ENCODE measurements at regions not wholly inside any gene's neighbourhood (a gene's known extent, or its start where the extent isn't known, plus 50 kb on each side); places are given as distances from the start of the nearest gene placed in this dataset.

DNA sequence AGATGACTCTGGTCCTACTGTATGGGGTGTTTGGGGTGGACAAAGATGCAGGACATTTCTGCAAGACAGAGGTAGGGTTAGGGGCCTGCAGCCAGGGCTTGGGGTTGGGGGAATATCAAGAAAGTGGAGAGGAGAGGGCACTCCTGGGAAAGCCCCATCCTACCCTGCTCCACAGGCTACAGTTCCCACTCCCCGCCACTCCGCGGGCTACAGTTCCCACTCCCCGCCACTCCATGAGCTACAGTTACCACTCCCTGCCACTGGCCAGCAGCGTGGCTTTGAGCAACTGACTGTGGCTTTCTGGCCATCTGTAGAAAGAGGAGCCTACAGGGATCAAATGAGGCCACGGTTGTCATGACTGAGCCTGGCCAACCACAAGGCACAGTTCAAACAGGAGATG, 93.8 kb upstream of the GRIK3 start:
- H3K9me3 ChIP-seq (ENCODE audit: severe bottlenecking) = no peaks in the 10 kb centered on the region
- DNase-seq = no peak
- no peak overlapping the region for H3K27ac ChIP-seq
- H3K4me3 ChIP-seq (ENCODE audit: low read depth, low read length) = no peak overlapping the region
- H3K36me3 ChIP-seq = no peaks in the 10 kb centered on the region
- TF ChIP-seq CTCF (IDR thresholded peaks at IDR 0.05; ENCODE audit: low read depth, low read length) = no peak
- H3K27me3 ChIP-seq (ENCODE audit: insufficient read depth, low read depth, severe bottlenecking) = no peaks in the 10 kb centered on the region

- no peak for DNase-seq
- no peaks in the 10 kb centered on the region for H3K9me3 ChIP-seq (ENCODE audit: severe bottlenecking)
- no peak overlapping the region for H3K27ac ChIP-seq
- no peak overlapping the region for H3K4me3 ChIP-seq (ENCODE audit: low read depth, low read length)
- no peaks in the 10 kb centered on the region for H3K27me3 ChIP-seq (ENCODE audit: insufficient read depth, low read depth, severe bottlenecking)
- TF ChIP-seq CTCF (IDR thresholded peaks at IDR 0.05; ENCODE audit: low read depth, low read length) = no peak
- no peaks in the 10 kb centered on the region for H3K36me3 ChIP-seq
These were observed 96.1 kb upstream of the GRIK3 start for GRCh38 chr1:37130221-37130948.

DNA sequence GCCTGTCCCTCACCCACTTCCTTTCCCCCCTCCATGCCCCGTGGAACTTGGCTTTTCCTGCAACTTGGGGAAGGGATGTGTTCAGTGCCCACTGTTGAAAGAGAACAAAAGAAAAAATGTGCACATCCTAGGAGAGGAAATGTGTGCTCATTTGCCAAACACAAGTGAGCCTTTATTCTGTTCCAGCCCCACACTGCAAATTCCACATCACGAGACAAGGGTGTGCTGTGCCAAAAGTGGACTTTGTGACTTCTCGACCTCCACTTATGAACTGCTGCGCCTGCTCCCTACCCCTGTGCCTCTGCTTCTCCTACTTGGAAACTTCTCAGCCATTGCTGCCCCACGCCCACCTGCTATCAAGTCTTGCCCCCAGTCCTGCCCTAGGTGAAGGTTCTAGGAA, 97.0 kb upstream of the GRIK3 start:
- TF ChIP-seq CTCF (IDR thresholded peaks at IDR 0.05; ENCODE audit: low read depth, low read length) = no peak
- H3K36me3 ChIP-seq = no peaks in the 10 kb centered on the region
- H3K27me3 ChIP-seq (ENCODE audit: insufficient read depth, low read depth, severe bottlenecking) = no peaks in the 10 kb centered on the region
- no peak overlapping the region for H3K4me3 ChIP-seq (ENCODE audit: low read depth, low read length)
- no peak overlapping the region for H3K27ac ChIP-seq
- no peak for DNase-seq
- H3K9me3 ChIP-seq (ENCODE audit: severe bottlenecking) = no peaks in the 10 kb centered on the region

- no peak for DNase-seq
- Histone ChIP-seq H3K9me3 (ENCODE audit: severe bottlenecking) (no peaks in the 10 kb centered on the region), H3K4me3 (ENCODE audit: low read depth, low read length) (no peak overlapping the region), H3K36me3 (no peaks in the 10 kb centered on the region), H3K27ac (no peak overlapping the region), H3K27me3 (ENCODE audit: insufficient read depth, low read depth, severe bottlenecking) (no peaks in the 10 kb centered on the region)
- TF ChIP-seq CTCF (IDR thresholded peaks at IDR 0.05; ENCODE audit: low read depth, low read length) = no peak
These were observed 99.2 kb upstream of the GRIK3 start for GRCh38 chr1:37133276-37134145.

DNA sequence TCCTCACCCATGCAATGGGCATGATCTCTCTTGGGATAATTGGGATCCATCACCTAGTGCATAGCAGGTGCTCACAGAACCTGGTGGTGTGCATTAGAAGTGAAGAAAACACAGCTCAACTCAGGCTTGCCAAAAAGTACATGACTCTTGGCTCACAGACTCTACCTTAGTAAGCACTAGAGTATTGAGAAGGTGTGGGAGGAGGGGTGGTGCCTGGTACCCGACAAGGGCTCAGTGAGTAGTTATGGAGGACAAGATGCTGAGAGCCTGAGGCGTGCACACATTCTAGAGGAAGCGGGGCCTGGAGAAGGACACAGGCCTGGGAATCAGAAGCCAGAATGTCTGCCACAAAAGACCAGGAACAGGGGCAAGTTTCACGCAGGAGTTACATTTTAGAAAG, 100.3 kb upstream of the GRIK3 start:
- TF ChIP-seq CTCF (IDR thresholded peaks at IDR 0.05; ENCODE audit: low read depth, low read length) = no peak
- no peaks in the 10 kb centered on the region for H3K9me3 ChIP-seq (ENCODE audit: severe bottlenecking)
- no peak overlapping the region for H3K4me3 ChIP-seq (ENCODE audit: low read depth, low read length)
- DNase-seq = no peak
- H3K36me3 ChIP-seq = no peaks in the 10 kb centered on the region
- H3K27me3 ChIP-seq (ENCODE audit: insufficient read depth, low read depth, severe bottlenecking) = no peaks in the 10 kb centered on the region
- H3K27ac ChIP-seq = no peak overlapping the region

Data from WERI-Rb-1 (cell line).